HEK293T (cell line): ENCODE measurements at regions not wholly inside any gene's neighbourhood (a gene's known extent, or its start where the extent isn't known, plus 50 kb on each side); places are given as distances from the start of the nearest gene placed in this dataset.

Experiments
- CTCF ChIA-PET: fragments of 350-600 bp; formaldehyde crosslinking; extraction: SDS; loops from one replicate; lab custom pipeline; 2021; ENCODE audit warnings: antibody characterized with exemption, inconsistent platforms; lab: Yijun Ruan, JAX
- POLR2A ChIA-PET: fragments of 350-600 bp; formaldehyde crosslinking; extraction: SDS; loops from one replicate; lab custom pipeline; 2020; ENCODE audit warnings: antibody characterized with exemption, inconsistent platforms; lab: Yijun Ruan, JAX
- DNase-seq: peaks from one replicate; pipeline ENCODE4 v3.0.0; 2012; ENCODE audit warnings: mixed read lengths; ENCODE audit errors: extremely low spot score
- ARNT ChIP-seq: fragments of 450-650 bp; IDR thresholded peaks from 2 replicates; pipeline ENCODE4 v1.6.1; 2017; ENCODE audit warnings: mild to moderate bottlenecking
- BHLHE40 ChIP-seq: fragments of 450-650 bp; IDR thresholded peaks from 2 replicates; pipeline ENCODE4 v1.6.1; 2016; ENCODE audit warnings: mild to moderate bottlenecking, moderate library complexity, borderline replicate concordance
- CTBP1 ChIP-seq: fragments of 450-650 bp; IDR thresholded peaks from 2 replicates; pipeline ENCODE4 v1.6.1; 2016; ENCODE audit warnings: borderline replicate concordance
- ELF4 ChIP-seq: fragments of 450-650 bp; IDR thresholded peaks from 2 replicates; pipeline ENCODE4 v1.6.1; 2017; ENCODE audit warnings: antibody characterized with exemption
- FOXA1 ChIP-seq: fragments of 450-650 bp; IDR thresholded peaks from 2 replicates; pipeline ENCODE4 v1.6.1; 2016; ENCODE audit warnings: mild to moderate bottlenecking
- FOXK2 ChIP-seq: fragments of 450-650 bp; IDR thresholded peaks from 2 replicates; pipeline ENCODE4 v1.6.1; 2016; ENCODE audit warnings: mild to moderate bottlenecking
- FOXM1 ChIP-seq: fragments of 450-650 bp; IDR thresholded peaks from 2 replicates; pipeline ENCODE4 v1.6.1; 2017; ENCODE audit warnings: mild to moderate bottlenecking, borderline replicate concordance
- HDGF ChIP-seq: fragments of 450-650 bp; IDR thresholded peaks from 2 replicates; pipeline ENCODE4 v1.6.1; 2017; ENCODE audit warnings: antibody characterized with exemption, borderline replicate concordance
- L3MBTL2 ChIP-seq: fragments of 450-650 bp; conservative IDR thresholded peaks from 2 replicates; pipeline ENCODE4 v1.6.1; 2016; ENCODE audit warnings: mild to moderate bottlenecking
- LEF1 ChIP-seq: fragments of 450-650 bp; IDR thresholded peaks from 2 replicates; pipeline ENCODE4 v1.6.1; 2017; ENCODE audit warnings: mild to moderate bottlenecking, borderline replicate concordance
- NFRKB ChIP-seq: fragments of 450-650 bp; IDR thresholded peaks from 2 replicates; pipeline ENCODE4 v1.6.1; 2016; ENCODE audit warnings: mild to moderate bottlenecking, moderate library complexity
- SP1 ChIP-seq: fragments of 450-650 bp; IDR thresholded peaks from 2 replicates; pipeline ENCODE4 v1.6.1; 2017
- SUZ12 ChIP-seq: fragments of 450-650 bp; IDR thresholded peaks from 2 replicates; pipeline ENCODE4 v1.6.1; 2016; ENCODE audit warnings: mild to moderate bottlenecking
- TARDBP ChIP-seq: fragments of 450-650 bp; IDR thresholded peaks from 2 replicates; pipeline ENCODE4 v1.6.1; 2016
- ZNF384 ChIP-seq: fragments of 450-650 bp; IDR thresholded peaks from 2 replicates; pipeline ENCODE4 v1.6.1; 2016
- TF ChIP-seq, protein P1 (sequence below): fragments of 450-650 bp; IDR thresholded peaks from 2 replicates; pipeline ENCODE4 v1.6.1; 2016

DNA sequence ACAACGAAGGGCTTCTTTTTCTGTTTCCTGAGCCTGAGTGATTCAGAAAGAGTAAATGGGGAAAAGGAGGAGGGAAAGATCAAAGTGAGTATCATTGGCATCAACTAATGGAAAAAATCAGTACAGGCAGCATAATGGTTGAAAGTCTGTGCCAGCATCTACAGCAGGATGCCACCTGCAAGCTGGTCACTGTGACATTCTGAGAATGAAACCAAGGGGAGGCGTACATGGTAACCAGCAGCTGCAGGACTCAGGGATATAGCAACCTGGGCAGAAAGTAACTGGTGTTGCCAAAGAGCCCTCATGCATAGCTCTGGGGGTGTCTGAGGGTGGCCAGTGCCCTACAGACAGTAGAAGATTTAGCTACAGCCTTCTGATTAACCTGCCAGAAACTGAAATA lies 305.9 kb downstream of the BRINP2 start:
- POLR2A ChIA-PET: no interaction called here
- TF ChIP-seq FOXM1: no peak
- TF ChIP-seq CTBP1: no peak
- no peak for TF ChIP-seq FOXA1
- TF ChIP-seq FOXK2: no peak
- no peak for TF ChIP-seq SUZ12
- TF ChIP-seq L3MBTL2: no peak
- no peak for TF ChIP-seq HDGF
- CTCF ChIA-PET: no interaction called here
- no peak for DNase-seq

GRCh38 chr1:177472567-177472966 lies 301.8 kb downstream of the BRINP2 start:
- no peak for DNase-seq
- ChIA-PET POLR2A (no interaction called here), CTCF (interaction anchor here (0.6 kb wide), 1 partner anchor 213 kb away, joined by 3 read pairs; no protein-coding TSS in a partner anchor)
- TF ChIP-seq, protein P1, sequence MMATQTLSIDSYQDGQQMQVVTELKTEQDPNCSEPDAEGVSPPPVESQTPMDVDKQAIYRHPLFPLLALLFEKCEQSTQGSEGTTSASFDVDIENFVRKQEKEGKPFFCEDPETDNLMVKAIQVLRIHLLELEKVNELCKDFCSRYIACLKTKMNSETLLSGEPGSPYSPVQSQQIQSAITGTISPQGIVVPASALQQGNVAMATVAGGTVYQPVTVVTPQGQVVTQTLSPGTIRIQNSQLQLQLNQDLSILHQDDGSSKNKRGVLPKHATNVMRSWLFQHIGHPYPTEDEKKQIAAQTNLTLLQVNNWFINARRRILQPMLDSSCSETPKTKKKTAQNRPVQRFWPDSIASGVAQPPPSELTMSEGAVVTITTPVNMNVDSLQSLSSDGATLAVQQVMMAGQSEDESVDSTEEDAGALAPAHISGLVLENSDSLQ: no peak
- no peak for TF ChIP-seq CTBP1
- no peak for TF ChIP-seq L3MBTL2
- no peak for TF ChIP-seq ARNT
- TF ChIP-seq SP1: no peak
- TF ChIP-seq ELF4: no peak
- TF ChIP-seq BHLHE40: no peak
- no peak for TF ChIP-seq FOXK2
- no peak for TF ChIP-seq SUZ12
- TF ChIP-seq FOXM1: no peak
- no peak for TF ChIP-seq TARDBP
- no peak for TF ChIP-seq NFRKB
- no peak for TF ChIP-seq LEF1
- no peak for TF ChIP-seq ZNF384
- no peak for TF ChIP-seq HDGF
- no peak for TF ChIP-seq FOXA1

DNA sequence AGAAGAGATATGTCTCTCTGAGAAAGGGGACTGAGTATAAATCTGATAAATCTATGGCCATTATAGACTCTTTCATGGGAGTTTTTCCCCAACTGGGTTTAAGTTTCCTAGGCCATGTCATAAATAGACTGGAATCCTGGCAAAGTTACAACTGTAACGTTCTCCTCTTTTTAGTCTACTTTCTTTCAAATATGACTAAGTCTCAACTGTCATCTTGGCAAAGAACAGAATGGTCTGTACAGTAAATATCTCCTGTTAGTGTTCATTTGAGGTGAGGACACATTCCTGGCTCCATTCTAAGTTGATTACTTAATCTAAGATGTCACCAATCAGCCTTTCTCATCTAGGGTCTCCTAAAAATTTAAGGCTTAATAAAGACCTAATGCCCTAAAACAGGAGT lies 300.5 kb downstream of the BRINP2 start:
- POLR2A ChIA-PET: no interaction called here
- no peak for TF ChIP-seq SP1
- no peak for TF ChIP-seq ZNF384
- TF ChIP-seq FOXK2: no peak
- TF ChIP-seq ELF4: no peak
- TF ChIP-seq BHLHE40: no peak
- no peak for TF ChIP-seq FOXA1
- TF ChIP-seq, protein P1: no peak
- no peak for TF ChIP-seq FOXM1
- no peak for TF ChIP-seq SUZ12
- no peak for DNase-seq
- CTCF ChIA-PET: no interaction called here

DNA sequence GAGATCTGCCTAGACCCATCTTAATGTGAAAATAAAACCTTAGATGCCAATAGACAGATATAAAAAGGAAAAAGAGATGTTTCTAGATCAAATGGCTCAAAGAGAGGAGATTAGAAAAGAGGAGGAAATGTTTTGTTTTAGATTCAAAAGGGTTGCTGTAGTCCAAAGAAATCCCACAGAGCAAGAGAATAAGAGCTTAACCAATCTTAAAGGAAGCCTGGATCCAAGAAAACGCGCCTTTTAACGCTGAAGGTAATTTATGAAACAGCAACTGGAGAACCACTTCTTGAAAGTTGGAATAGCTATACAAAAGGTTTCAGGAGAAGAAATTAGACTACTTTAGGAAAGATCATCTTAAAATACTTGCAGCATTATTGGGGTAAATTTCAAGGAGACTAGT lies 298.8 kb downstream of the BRINP2 start:
- POLR2A ChIA-PET: no interaction called here
- TF ChIP-seq TARDBP: no peak
- no peak for TF ChIP-seq ELF4
- no peak for TF ChIP-seq FOXK2
- no peak for TF ChIP-seq NFRKB
- no peak for TF ChIP-seq SP1
- no peak for TF ChIP-seq ZNF384
- TF ChIP-seq, protein P1: no peak
- TF ChIP-seq CTBP1: no peak
- no peak for TF ChIP-seq LEF1
- TF ChIP-seq ARNT: no peak
- no peak for TF ChIP-seq L3MBTL2
- TF ChIP-seq FOXA1: no peak
- TF ChIP-seq HDGF: no peak
- TF ChIP-seq FOXM1: no peak
- no peak for TF ChIP-seq BHLHE40
- TF ChIP-seq SUZ12: no peak
- CTCF ChIA-PET: no interaction called here
- DNase-seq: no peak

GRCh38 chr1:177466286-177466685 lies 295.5 kb downstream of the BRINP2 start:
- ChIA-PET CTCF (no interaction called here), POLR2A (no interaction called here)
- TF ChIP-seq BHLHE40: no peak
- no peak for TF ChIP-seq ELF4
- TF ChIP-seq ZNF384: no peak
- TF ChIP-seq TARDBP: no peak
- no peak for DNase-seq

GRCh38 chr1:177464686-177465085 lies 293.9 kb downstream of the BRINP2 start:
- no peak for DNase-seq
- CTCF ChIA-PET: no interaction called here
- no peak for TF ChIP-seq BHLHE40
- TF ChIP-seq FOXK2: no peak
- no peak for TF ChIP-seq ZNF384
- no peak for TF ChIP-seq SUZ12
- no peak for TF ChIP-seq CTBP1
- TF ChIP-seq TARDBP: no peak
- TF ChIP-seq HDGF: no peak
- no peak for TF ChIP-seq ARNT
- no peak for TF ChIP-seq LEF1
- POLR2A ChIA-PET: no interaction called here

GRCh38 chr1:177451191-177451590 lies 280.4 kb downstream of the BRINP2 start:
- DNase-seq: no peak
- TF ChIP-seq LEF1 (no peak), BHLHE40 (no peak), CTBP1 (no peak), FOXK2 (no peak), NFRKB (no peak), HDGF (no peak), ARNT (no peak), FOXM1 (no peak)
- TF ChIP-seq, protein P1: no peak
- CTCF ChIA-PET: no interaction called here
- POLR2A ChIA-PET: no interaction called here
